ENCODE measurements at regions not wholly inside any gene's neighbourhood (a gene's known extent, or its start where the extent isn't known, plus 50 kb on each side); places are given as distances from the start of the nearest gene placed in this dataset.

DNA sequence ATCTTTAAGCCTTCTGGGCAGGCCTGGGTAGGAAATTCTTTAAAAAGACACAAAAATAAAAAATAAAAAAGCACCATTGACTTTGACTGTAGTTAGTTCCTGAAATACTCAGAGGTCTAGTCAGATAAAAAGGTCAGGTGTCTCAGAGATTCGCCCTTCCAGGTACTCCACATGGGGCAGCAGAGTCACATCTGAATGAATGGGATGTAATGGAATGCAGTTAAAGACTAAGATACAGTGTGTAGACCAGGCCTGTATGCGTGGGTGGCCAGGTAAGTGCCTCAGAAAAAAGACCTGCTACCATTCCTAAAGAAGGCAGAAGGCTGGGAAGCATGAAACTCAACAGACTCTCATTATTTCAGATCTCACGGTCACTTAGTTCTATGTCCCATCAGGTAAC lies 68.6 kb upstream of the SEM1 start:
- no peak for TF ChIP-seq CTCF (IDR thresholded peaks at IDR 0.05)
- no peak for TF ChIP-seq POLR2AphosphoS5 (IDR thresholded peaks at IDR 0.05)

Data from esophagus muscularis mucosa (tissue), 3 donors.